ENCODE measurements at regions not wholly inside any gene's neighbourhood (a gene's known extent, or its start where the extent isn't known, plus 50 kb on each side); places are given as distances from the start of the nearest gene placed in this dataset.

- TF ChIP-seq CSRNP3 (CRISPR knock-in tag; IDR thresholded peaks at IDR 0.05) (no peak), RARB (CRISPR knock-in tag; IDR thresholded peaks at IDR 0.05) (no peak), OSR1 (CRISPR knock-in tag; IDR thresholded peaks at IDR 0.05) (no peak), GLIS3 (CRISPR knock-in tag; IDR thresholded peaks at IDR 0.05) (no peak), ISL1 (CRISPR knock-in tag; IDR thresholded peaks at IDR 0.05) (no peak), PPARA (CRISPR knock-in tag; IDR thresholded peaks at IDR 0.05; ENCODE audit: borderline replicate concordance) (no peak), BACH2 (CRISPR knock-in tag; IDR thresholded peaks at IDR 0.05; ENCODE audit: borderline replicate concordance) (no peak), ZC3H10 (CRISPR knock-in tag; IDR thresholded peaks at IDR 0.05) (no peak), ZFP3 (CRISPR knock-in tag; IDR thresholded peaks at IDR 0.05) (no peak), SNAI2 (CRISPR knock-in tag; IDR thresholded peaks at IDR 0.05) (no peak)
Observed at GRCh38 chr5:174606646-174607045, 117.7 kb upstream of the MSX2 start (continued).

- TF ChIP-seq PATZ1 (CRISPR knock-in tag; IDR thresholded peaks at IDR 0.05; ENCODE audit: borderline replicate concordance): no peak
- TF ChIP-seq ESRRG (CRISPR knock-in tag; IDR thresholded peaks at IDR 0.05): no peak
- no peak for TF ChIP-seq CREB5 (CRISPR knock-in tag; IDR thresholded peaks at IDR 0.05; ENCODE audit: low read depth)
- TF ChIP-seq TCF4 (CRISPR knock-in tag; IDR thresholded peaks at IDR 0.05; ENCODE audit: borderline replicate concordance): no peak
- TF ChIP-seq CSDC2 (CRISPR knock-in tag; IDR thresholded peaks at IDR 0.05): no peak
- no peak for TF ChIP-seq ZNF8 (CRISPR knock-in tag; IDR thresholded peaks at IDR 0.05)
- TF ChIP-seq ZNF70 (CRISPR knock-in tag; IDR thresholded peaks at IDR 0.05): no peak
- no peak for TF ChIP-seq ZNF565 (CRISPR knock-in tag; conservative IDR thresholded peaks at IDR 0.05; ENCODE audit: low read depth)
- no peak for TF ChIP-seq RARB (CRISPR knock-in tag; IDR thresholded peaks at IDR 0.05)
- no peak for TF ChIP-seq TOX (CRISPR knock-in tag; IDR thresholded peaks at IDR 0.05; ENCODE audit: borderline replicate concordance)
- no peak for TF ChIP-seq GLIS3 (CRISPR knock-in tag; IDR thresholded peaks at IDR 0.05)
- no peak for TF ChIP-seq ZFP30 (CRISPR knock-in tag; IDR thresholded peaks at IDR 0.05)
- TF ChIP-seq OSR1 (CRISPR knock-in tag; IDR thresholded peaks at IDR 0.05): no peak
- no peak for TF ChIP-seq ZC3H10 (CRISPR knock-in tag; IDR thresholded peaks at IDR 0.05)
- no peak for TF ChIP-seq BACH2 (CRISPR knock-in tag; IDR thresholded peaks at IDR 0.05; ENCODE audit: borderline replicate concordance)
- no peak for TF ChIP-seq CSRNP3 (CRISPR knock-in tag; IDR thresholded peaks at IDR 0.05)
- no peak for TF ChIP-seq SNAI2 (CRISPR knock-in tag; IDR thresholded peaks at IDR 0.05)
- no peak for TF ChIP-seq ZFP3 (CRISPR knock-in tag; IDR thresholded peaks at IDR 0.05)
- no peak for TF ChIP-seq TSHZ2 (CRISPR knock-in tag; IDR thresholded peaks at IDR 0.05)
- no peak for TF ChIP-seq POU6F1 (CRISPR knock-in tag; IDR thresholded peaks at IDR 0.05; ENCODE audit: borderline replicate concordance, low read depth)
- no peak for ATAC-seq
Observed at GRCh38 chr5:174607205-174607604, 117.2 kb upstream of the MSX2 start.

Data from SK-N-SH treated with all-trans-retinoic acid at 6 μM for 48 hours (cell line).